ENCODE measurements at regions not wholly inside any gene's neighbourhood (a gene's known extent, or its start where the extent isn't known, plus 50 kb on each side); places are given as distances from the start of the nearest gene placed in this dataset.

- TF ChIP-seq, protein P1, sequence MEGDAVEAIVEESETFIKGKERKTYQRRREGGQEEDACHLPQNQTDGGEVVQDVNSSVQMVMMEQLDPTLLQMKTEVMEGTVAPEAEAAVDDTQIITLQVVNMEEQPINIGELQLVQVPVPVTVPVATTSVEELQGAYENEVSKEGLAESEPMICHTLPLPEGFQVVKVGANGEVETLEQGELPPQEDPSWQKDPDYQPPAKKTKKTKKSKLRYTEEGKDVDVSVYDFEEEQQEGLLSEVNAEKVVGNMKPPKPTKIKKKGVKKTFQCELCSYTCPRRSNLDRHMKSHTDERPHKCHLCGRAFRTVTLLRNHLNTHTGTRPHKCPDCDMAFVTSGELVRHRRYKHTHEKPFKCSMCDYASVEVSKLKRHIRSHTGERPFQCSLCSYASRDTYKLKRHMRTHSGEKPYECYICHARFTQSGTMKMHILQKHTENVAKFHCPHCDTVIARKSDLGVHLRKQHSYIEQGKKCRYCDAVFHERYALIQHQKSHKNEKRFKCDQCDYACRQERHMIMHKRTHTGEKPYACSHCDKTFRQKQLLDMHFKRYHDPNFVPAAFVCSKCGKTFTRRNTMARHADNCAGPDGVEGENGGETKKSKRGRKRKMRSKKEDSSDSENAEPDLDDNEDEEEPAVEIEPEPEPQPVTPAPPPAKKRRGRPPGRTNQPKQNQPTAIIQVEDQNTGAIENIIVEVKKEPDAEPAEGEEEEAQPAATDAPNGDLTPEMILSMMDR (conservative IDR thresholded peaks at IDR 0.05 in 1 of 2, IDR thresholded peaks at IDR 0.05 in 1 of 2; ENCODE audit: extremely low read depth in 1 of 2, insufficient read depth in 1 of 2, low read depth in 1 of 2, low read length in 2 of 2), result no peak
- no peak for TF ChIP-seq EZH2 (IDR thresholded peaks at IDR 0.05; ENCODE audit: borderline replicate concordance, low read length)
Measured at GRCh38 chr16:55058576-55058975, 127.9 kb downstream of the IRX5 start.
